ENCODE measurements at regions not wholly inside any gene's neighbourhood (a gene's known extent, or its start where the extent isn't known, plus 50 kb on each side); places are given as distances from the start of the nearest gene placed in this dataset.

GRCh38 chr15:77747175-77748077 lies 114.7 kb upstream of the LINGO1 start:
- ATAC-seq: no peak
- Histone ChIP-seq H3K4me1 (no peaks in the 10 kb centered on the region), H3K27me3 (no peaks in the 10 kb centered on the region), H3K9me3 (no peaks in the 10 kb centered on the region), H3K4me3 (no peak overlapping the region), H3K27ac (no peak overlapping the region), H3K36me3 (no peaks in the 10 kb centered on the region)
- intact Hi-C loops (cut with DNase I): no loop called here
- no peak for DNase-seq
- no peak for TF ChIP-seq CTCF (IDR thresholded peaks at IDR 0.05)

DNA sequence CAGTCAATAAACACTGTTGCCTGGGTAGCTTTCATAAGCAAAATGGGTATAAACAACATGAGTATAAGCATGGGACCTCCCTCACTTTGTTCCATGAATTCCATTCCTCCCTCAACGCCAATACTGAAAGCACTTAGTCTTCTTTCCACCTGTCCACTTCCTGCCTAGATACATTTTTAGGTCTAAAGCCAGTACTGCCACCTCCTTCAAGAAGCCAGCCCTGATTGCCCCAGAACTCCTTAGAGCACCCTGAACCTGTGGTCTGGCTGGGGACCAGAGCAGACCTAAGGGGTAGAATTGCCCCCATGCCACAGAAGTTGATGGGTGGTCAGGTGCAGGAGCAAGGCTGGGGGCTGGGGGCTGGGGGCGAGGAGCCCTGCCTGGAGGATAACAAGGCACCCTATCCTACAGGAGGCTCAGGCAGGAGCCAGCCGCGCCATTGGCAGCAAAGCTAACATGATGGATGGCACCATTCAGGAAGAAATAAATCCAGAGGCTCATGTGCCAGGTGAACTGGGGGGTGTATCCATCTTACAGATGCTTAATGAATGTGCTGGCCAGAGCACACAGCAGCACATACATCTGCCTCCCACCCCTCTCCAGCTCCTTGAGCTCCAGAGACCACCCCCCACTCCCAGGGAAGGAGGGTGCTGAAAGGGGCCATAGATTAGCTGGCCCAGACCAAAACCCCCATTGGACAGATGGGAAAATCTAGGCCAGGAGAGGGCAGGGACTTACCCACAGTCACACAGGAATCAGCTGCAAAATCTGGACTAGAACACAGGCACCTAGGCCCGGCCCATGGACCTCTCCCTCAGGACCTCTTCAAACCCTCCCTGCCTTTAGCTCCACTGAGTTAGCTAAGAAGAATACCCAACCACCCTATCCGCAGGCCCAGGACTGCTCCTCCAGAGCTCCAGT lies 113.8 kb upstream of the LINGO1 start:
- Histone ChIP-seq H3K9me3 (no peaks in the 10 kb centered on the region), H3K36me3 (no peaks in the 10 kb centered on the region), H3K27ac (no peak overlapping the region), H3K27me3 (peaks cover 4% of the 10 kb centered on the region), H3K4me1 (no peaks in the 10 kb centered on the region), H3K4me3 (no peak overlapping the region)
- ATAC-seq (no peak), DNase-seq (no peak)
- no peak for TF ChIP-seq CTCF (IDR thresholded peaks at IDR 0.05)
- intact Hi-C loops (cut with DNase I): no loop called here

- no peaks in the 10 kb centered on the region for H3K9me3 ChIP-seq
These were observed 111.7 kb upstream of the LINGO1 start for GRCh38 chr15:77744398-77744797.

GRCh38 chr15:77742570-77742969 lies 109.9 kb upstream of the LINGO1 start:
- peaks cover 8% of the 10 kb centered on the region for H3K27me3 ChIP-seq
- H3K4me3 ChIP-seq: no peak overlapping the region
- no peak for DNase-seq
- no peaks in the 10 kb centered on the region for H3K9me3 ChIP-seq
- no peaks in the 10 kb centered on the region for H3K4me1 ChIP-seq
- no peak for TF ChIP-seq CTCF (IDR thresholded peaks at IDR 0.05)
- no peak overlapping the region for H3K27ac ChIP-seq
- ATAC-seq: no peak
- H3K36me3 ChIP-seq: no peaks in the 10 kb centered on the region
- intact Hi-C loops (cut with DNase I): no loop called here

More at GRCh38 chr15:77744398-77744797, 111.7 kb upstream of the LINGO1 start:
- DNase-seq (no peak), ATAC-seq (no peak)
- intact Hi-C loops (cut with DNase I): no loop called here
- no peak overlapping the region for H3K4me3 ChIP-seq
- TF ChIP-seq CTCF (IDR thresholded peaks at IDR 0.05): no peak
- peaks cover 8% of the 10 kb centered on the region for H3K27me3 ChIP-seq
- no peaks in the 10 kb centered on the region for H3K4me1 ChIP-seq
- no peak overlapping the region for H3K27ac ChIP-seq
- H3K36me3 ChIP-seq: no peaks in the 10 kb centered on the region

DNA sequence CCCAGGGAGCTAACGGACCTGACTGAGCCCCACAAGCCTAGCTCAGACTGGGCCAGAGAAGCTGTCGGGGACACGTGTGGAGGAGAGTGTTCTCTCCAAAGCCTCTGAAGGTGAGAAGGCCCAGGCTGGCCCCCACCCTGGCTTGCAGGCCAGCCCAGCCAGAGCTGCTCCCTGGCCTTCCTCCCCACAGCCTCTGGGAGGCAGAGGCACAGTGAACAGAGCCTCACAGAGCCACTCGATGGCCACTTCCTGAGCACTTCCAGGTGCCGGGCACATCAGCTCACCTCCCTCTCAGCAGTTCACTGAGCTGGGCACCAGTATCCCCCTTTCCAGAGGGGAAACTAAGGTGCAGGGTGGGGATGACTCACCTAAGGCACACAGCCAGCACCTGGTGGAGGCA lies 109.4 kb upstream of the LINGO1 start:
- intact Hi-C loops (cut with DNase I): no loop called here
- Histone ChIP-seq H3K4me1 (no peaks in the 10 kb centered on the region), H3K4me3 (no peak overlapping the region), H3K9me3 (no peaks in the 10 kb centered on the region), H3K27ac (no peak overlapping the region), H3K27me3 (peaks cover 8% of the 10 kb centered on the region), H3K36me3 (no peaks in the 10 kb centered on the region)
- TF ChIP-seq CTCF (IDR thresholded peaks at IDR 0.05): no peak
- DNase-seq (no peak), ATAC-seq (no peak)
